Myocyte (in vitro differentiated cells): ENCODE measurements at regions not wholly inside any gene's neighbourhood (a gene's known extent, or its start where the extent isn't known, plus 50 kb on each side); places are given as distances from the start of the nearest gene placed in this dataset.

Experiments
- DNase-seq: peaks from one replicate; pipeline ENCODE4 v3.0.0-alpha.2; 2012; ENCODE audit warnings: low read depth

DNA sequence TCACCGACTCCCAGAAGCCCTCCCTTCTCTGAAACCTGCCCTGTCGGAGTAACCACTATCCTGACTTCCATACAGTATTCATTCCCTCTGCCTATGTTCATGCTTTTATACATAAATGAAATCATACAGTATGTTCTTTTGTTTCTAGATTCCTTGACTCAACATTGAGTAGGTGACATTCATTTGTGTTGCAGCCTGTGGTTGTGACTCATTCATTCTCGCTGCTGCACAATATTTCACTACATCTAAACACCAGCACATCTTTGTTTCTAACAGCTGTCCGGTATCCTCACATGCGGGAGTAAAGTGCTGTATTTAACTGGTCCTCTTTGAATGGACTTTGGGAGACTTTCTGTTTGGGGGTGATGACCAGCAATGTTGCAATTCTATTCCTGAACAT, 135.0 kb upstream of the FOXF1 start:
- DNase-seq, result peak; percentile 25

- DNase-seq, result no peak
Observed at GRCh38 chr16:86375851-86376250, 134.5 kb upstream of the FOXF1 start.

DNA sequence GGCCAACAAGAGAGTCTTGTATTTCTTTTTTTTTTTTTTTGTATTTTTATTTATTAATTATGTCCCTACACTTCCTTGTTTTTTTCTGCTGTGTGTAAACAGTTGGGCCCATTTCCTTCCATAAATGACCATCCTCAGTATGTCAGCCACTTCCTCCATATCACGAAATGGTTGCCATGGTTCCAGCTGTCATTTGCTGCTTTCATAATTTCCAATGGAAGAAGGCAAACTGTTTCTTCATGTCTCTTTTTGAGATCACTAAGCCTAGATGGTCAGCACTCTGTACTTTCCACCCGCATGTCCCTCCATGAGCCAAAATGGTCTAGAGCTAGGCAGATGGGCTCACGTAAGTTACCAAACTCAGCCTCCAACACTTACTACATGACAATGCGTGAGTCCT, 133.5 kb upstream of the FOXF1 start:
- DNase-seq, result no peak

- no peak for DNase-seq
Observed at GRCh38 chr16:86377251-86378022, 132.9 kb upstream of the FOXF1 start.

DNA sequence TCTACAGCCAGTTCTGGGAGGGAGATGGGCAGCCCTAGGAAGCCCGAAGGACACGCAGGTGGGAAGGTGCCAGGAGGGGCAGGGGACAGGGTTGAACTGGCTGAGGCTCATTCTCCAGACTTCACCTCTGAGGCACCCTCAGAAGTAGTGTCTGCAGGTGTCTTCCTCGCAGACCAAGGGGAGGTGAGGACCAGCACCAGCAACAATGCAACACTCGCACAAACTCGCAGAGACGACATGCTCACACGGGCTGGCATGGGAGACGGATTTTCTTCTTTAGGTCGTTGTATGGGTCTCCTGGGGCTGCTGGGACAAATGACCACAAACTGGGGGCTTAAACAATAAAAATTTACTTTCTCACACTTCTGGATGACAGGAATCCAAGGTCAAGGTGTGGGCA, 132.2 kb upstream of the FOXF1 start:
- no peak for DNase-seq

GRCh38 chr16:86378831-86379504, 131.4 kb upstream of the FOXF1 start:
- no peak for DNase-seq

DNA sequence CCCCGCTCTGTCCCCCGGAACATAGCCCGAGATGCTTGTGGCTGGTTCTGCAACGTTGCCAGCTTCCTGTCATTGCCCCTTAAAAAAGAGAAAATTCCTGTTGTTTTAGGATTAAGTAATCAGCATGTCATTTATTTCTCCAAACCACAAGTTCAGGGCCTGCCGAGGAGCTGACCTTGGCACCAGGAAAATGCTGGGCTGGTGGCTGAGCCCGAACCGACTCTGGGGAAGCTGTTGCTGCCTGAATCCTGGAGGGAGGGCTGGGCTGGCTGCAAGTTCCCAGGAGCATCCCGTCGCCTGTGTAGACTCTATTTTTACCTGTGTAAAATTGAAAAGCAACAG, 130.9 kb upstream of the FOXF1 start:
- DNase-seq, result no peak

- no peak for DNase-seq
Observed at GRCh38 chr16:86380030-86380429, 130.3 kb upstream of the FOXF1 start.

GRCh38 chr16:86381491-86381890, 128.8 kb upstream of the FOXF1 start:
- DNase-seq, result no peak

DNA sequence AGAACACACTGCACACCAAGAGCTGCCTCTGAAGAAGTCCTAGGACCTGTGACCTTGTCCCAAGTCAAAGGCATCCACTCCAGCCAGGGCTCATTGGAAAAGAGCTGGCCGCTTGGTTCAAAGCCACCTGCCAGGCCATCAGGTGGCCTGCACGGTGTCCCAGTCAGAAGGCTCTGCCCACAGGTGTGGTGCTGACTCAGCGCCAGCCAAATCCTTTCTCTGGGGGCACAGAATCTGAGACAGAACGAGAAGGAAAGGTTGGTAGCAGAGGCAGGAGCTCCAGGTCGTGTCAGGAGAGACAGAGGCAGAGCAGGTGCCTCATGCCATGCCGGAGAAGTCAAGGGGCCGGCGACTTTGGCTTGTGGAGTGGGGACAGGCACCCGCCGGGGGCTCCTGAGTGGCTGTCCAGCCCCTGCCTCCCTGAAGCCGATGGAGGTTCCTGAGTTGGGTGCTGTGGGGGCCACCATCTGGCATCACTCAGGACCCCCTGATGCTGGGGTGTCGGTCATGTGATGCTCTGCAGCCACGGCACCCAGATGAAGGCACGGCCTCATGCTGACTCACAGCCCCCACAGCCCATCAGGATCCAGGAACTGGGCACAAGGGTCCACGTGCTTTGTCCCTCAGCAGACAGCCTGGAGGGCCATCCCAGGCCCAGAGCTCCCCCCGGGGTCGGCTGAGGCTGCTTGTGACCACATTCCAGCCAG, 128.1 kb upstream of the FOXF1 start:
- no peak for DNase-seq

- DNase-seq, result no peak
Observed at GRCh38 chr16:86382774-86383407, 127.4 kb upstream of the FOXF1 start.

DNA sequence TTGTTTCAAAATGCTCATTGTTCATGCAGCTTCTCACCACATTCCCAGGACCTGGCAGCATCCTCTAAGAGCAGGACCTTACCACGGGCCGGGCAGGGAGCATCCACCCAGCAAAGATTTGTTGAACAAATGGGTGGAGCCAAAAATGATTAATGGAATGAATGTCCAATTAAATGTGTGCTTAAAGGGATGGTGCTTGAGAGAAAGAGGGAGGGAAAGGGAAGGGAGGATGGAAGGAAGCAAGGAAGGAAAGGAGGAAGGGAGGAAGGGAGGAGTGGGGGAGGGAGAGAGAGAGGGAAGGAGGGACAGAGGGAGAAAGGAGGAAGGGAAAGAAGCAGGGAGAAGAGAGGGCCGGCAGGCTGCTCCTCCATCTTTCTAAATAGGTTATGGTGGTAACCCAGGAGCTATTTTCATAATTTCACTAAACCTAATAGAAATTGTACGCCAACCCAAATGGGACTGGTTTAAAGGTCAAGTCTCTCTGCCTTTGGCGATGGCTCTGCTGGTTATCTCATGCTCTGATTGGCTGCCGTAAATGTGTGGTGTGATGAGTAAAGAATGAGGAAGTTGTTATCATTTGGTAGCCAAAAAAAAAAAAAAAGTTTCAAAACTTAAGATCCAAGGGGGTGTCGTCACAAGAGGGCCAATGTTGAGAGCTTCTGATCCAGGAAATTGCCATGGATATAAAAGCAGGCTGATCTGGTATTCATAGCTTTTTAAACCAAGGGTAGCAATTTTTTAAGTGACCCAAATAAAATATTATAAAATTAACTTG, 126.7 kb upstream of the FOXF1 start:
- DNase-seq, result no peak

GRCh38 chr16:86384263-86384649, 126.1 kb upstream of the FOXF1 start:
- no peak for DNase-seq

DNA sequence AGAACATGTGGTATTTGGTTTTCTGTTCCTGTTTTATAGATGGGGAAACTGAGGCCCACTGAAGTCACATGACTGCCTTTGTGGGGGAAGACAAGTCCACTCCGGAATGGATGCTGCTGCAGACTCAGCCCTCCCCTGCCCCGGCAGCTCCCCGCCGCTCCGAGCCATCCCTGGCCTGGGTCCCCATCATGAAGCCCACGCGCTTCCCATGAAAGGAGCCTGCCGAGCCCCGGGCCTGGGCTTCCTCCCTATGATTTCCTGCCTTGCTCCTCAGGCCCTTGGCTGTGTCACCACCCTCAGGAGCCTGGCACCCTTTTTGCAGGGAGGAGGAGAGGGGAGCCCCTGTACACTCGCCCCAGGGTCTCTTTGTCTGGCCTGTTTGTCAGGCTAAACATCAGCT, 125.3 kb upstream of the FOXF1 start:
- DNase-seq, result no peak

DNA sequence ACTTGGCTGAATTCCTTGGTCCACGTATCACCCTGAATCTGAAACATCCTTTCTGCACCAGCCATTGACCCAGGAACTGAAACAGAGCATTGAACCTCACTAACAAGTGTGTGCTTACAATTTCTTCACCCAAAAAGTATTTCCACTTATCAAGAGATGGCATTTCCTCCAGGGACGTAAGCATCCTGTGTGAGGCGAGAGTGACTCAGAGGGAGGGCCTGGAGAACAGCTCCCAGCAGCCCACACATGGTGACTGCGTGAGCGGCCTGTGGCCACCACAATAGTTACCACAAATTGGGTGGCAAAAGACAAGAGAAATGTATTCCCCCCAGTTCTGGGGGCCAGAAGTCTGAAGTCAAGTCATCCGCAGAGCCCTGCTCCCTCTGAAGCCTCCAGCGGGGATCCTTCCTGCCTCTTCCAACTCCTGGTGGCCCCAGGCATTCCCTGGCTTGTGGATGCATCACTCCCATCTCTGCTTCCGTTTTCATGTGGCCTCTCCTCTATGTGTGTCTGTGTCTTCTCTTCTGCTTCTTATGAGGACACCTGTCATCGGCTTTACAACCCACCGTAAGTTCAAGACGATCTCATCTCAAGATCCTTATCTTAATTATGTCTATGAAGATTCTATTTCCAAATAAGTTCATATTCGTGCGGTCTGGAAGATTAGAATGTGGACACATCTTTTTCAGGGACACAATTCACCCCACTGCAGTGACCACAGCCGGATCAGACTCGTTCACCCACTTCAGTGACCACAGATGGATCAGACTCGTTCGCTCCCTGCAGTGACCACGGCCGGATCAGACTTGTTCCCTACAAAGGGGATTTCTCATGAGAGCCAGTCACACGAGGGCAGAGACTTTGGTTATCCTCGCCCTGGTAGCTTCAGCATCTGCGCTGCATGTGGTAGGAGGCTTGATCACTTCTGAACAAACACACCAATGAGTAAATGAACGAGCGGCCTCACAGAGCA, 122.6 kb upstream of the FOXF1 start:
- no peak for DNase-seq

DNA sequence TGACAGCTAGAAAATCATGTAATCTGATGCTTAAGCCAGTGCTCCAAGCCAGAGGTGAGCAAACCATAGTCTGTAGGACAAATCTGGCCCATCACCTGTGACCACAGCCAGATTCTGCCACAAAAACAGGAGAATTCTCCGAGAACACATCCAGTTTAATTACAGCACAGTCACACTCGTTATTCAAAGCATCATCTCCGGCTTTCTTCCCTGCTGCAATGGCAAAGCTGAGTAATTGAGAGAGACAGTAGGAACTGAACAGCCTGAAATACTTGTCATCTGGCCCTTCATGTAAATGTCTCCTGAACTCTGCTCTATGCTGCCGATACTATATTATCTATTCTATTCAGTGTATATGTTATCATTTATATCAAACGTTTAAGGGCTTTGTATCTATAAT, 121.4 kb upstream of the FOXF1 start:
- no peak for DNase-seq

DNA sequence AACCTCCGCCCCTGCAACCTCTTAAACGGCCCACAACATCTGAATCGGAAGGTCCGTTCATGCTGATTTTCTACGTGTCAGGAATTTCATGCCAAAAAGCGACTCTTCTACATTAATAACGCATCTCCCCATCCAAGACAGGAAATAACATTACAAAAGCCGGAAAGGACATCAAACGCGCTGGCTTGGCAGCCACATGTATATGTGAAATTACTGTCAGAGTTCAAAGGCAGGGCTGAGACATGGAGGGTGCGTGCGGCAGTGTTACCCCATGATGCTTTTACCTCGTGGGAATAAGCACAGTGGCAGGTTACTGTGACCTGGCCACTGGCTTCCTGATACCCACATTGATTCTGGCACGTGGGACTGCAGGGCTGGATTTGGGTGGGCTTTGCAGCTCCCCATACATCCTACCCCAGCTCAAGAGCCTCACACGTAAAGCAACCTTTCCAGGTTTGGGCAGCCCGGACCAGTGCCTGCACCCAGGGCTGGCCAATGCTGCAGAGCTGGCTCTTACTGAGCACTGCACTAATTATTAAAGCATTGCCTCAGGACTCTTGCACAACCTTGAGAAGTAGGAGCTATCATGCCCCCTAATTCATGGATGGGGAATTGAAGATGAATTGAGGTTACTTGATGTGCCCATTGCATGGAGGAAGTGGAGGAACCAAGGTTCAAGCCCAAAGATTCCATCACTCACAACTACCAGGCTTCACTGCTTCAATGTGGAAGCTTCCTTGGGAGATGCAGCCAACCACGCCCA, 120.6 kb upstream of the FOXF1 start:
- no peak for DNase-seq

- DNase-seq, result no peak
Observed at GRCh38 chr16:86390335-86390734, 120.0 kb upstream of the FOXF1 start.

GRCh38 chr16:86391486-86391885, 118.8 kb upstream of the FOXF1 start:
- DNase-seq, result no peak
